ENCODE measurements at regions not wholly inside any gene's neighbourhood (a gene's known extent, or its start where the extent isn't known, plus 50 kb on each side); places are given as distances from the start of the nearest gene placed in this dataset.

DNA sequence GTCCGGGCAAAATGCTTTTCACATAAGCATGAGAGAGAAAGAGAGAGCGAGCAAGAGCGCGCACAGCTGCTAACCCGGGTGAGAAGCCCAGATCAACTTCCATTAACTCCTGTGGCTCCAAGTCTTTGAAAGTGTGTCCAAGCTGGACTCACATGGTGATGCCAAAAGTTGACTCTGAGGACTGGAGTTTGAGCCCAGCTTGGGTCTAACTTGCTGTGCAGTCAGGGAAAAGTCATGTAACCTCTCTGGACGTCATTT, 357.2 kb upstream of the SULF2 start:
- ATAC-seq (no peak), DNase-seq (no peak)
- no peaks in the 10 kb centered on the region for H3K27me3 ChIP-seq
- H3K4me3 ChIP-seq, result no peak overlapping the region
- no peaks in the 10 kb centered on the region for H3K4me1 ChIP-seq
- TF ChIP-seq, protein P1, sequence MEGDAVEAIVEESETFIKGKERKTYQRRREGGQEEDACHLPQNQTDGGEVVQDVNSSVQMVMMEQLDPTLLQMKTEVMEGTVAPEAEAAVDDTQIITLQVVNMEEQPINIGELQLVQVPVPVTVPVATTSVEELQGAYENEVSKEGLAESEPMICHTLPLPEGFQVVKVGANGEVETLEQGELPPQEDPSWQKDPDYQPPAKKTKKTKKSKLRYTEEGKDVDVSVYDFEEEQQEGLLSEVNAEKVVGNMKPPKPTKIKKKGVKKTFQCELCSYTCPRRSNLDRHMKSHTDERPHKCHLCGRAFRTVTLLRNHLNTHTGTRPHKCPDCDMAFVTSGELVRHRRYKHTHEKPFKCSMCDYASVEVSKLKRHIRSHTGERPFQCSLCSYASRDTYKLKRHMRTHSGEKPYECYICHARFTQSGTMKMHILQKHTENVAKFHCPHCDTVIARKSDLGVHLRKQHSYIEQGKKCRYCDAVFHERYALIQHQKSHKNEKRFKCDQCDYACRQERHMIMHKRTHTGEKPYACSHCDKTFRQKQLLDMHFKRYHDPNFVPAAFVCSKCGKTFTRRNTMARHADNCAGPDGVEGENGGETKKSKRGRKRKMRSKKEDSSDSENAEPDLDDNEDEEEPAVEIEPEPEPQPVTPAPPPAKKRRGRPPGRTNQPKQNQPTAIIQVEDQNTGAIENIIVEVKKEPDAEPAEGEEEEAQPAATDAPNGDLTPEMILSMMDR (IDR thresholded peaks at IDR 0.05), result no peak
- peaks cover 0 to 6% of the 10 kb centered on the region in 2 donors for H3K9me3 ChIP-seq
- H3K36me3 ChIP-seq, result no peaks in the 10 kb centered on the region
- H3K27ac ChIP-seq, result no peak overlapping the region
- intact Hi-C loops (cut with DNase I), result no loop called here

DNA sequence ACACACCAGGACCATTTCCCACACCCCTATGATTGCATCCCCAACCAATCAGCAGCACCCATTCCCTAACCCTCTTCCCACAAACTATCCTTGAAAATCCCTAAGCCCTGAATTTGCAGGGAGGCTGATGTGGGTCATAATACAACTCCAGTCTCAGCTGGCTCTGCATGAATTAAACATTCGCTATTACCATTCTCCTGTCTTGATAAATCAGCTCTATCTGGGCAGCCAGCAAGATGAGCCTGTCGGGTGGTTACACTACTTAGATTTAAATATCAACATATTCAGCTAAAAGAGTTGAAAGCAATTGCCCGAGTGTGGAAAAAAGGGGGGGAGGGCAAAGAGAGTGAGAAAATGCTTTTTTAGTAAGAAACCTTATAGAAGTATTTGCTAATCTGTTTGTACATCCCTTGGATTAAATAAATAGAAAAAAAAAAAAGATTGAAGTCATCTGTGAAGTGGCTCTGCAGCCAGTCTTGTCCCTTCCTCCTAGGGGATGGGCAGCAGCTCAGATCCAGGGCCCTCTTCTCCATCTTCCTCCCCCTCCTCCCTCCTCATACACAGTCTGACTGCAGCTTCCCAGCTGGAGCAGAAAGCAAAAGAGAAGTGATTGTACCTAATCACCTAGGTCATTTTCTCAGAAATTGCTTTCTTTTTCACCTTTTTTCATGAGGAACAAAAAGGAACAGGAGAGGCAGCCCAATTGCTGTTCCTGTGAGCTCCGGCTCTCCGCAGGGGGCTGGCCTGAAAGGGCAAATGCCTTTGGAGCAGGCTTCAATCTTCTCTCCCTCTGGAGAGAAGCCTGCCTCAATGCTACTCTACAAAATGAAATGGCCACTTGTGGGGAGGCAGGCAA, 356.6 kb upstream of the SULF2 start:
- Histone ChIP-seq H3K36me3 (no peaks in the 10 kb centered on the region), H3K27me3 (no peaks in the 10 kb centered on the region), H3K4me1 (no peaks in the 10 kb centered on the region), H3K9me3 (peaks cover 0 to 6% of the 10 kb centered on the region in 2 donors), H3K27ac (no peak overlapping the region), H3K4me3 (no peak overlapping the region)
- TF ChIP-seq, protein P1 (IDR thresholded peaks at IDR 0.05), result no peak
- intact Hi-C loops (cut with DNase I), result no loop called here
- no peak for ATAC-seq
- peak in 1 of 4 donors; percentile 4 for DNase-seq

DNA sequence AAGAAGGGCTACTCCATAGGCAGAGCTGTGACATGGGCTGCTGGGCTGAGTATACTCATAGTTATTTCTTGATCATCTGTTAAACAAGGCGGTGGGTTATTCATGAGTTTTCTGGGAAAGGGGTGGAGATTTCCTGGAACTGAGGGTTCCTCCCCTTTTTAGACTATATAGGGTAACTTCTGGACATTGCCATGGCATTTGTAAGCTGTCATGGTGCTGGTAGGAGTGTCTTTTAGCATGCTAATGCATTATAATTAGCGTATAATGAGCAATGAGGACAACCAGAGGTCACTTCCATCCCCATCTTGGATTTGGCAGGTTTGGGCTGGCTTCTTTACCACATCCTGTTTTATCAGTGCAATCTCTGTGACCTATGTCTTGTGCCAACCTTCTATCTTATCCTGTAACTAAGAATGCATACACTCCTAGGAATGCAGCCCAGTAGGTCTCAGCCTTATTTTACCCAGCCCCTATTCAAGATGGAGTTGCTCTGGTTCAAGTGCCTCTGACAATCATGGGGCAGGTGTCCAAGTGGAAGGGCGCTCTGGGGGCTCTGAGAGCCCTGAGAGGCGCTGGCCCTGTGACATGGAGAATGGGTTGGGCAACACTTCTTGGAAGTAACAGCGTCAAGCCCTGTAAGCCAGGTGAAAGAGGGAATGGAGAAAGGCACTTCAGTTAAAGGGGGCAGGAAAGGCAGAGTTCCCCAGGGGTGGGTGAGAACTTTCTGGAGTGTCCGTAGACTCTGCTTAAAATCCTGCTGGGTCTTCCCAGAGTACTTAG, 354.2 kb upstream of the SULF2 start:
- TF ChIP-seq, protein P1 (IDR thresholded peaks at IDR 0.05), result no peak
- H3K4me3 ChIP-seq, result no peak overlapping the region
- H3K4me1 ChIP-seq, result no peaks in the 10 kb centered on the region
- intact Hi-C loops (cut with DNase I), result no loop called here
- no peaks in the 10 kb centered on the region for H3K27me3 ChIP-seq
- H3K36me3 ChIP-seq, result no peaks in the 10 kb centered on the region
- H3K9me3 ChIP-seq, result peaks cover 0 to 6% of the 10 kb centered on the region in 2 donors
- no peak overlapping the region for H3K27ac ChIP-seq
- peak in 1 of 4 donors; percentile 24 for DNase-seq
- ATAC-seq, result peak; percentile 39

DNA sequence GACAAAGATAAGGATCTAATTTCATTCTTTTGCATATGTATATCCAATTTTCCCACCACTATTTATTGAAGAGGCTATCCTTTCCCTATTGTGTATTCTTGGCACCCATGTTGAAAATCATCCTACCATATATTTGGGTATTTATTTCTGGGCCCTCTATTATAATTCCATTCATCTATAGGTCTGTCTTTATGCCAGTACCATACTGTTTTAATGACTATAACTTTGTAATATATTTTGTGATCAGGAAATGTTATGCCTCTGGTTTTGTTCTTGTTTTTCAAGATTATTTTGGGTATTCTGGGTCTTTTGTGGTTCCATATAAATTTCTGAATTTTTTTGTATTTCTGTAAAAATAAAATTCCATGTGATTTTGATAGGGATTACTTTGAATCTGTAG, 347.6 kb upstream of the SULF2 start:
- H3K4me3 ChIP-seq, result no peak overlapping the region
- H3K36me3 ChIP-seq, result no peaks in the 10 kb centered on the region
- intact Hi-C loops (cut with DNase I), result no loop called here
- TF ChIP-seq, protein P1 (IDR thresholded peaks at IDR 0.05), result no peak
- DNase-seq, result no peak
- H3K9me3 ChIP-seq, result peaks cover 0 to 11% of the 10 kb centered on the region in 2 donors
- H3K27me3 ChIP-seq, result peaks cover 0 to 5% of the 10 kb centered on the region in 2 donors
- no peak for ATAC-seq
- H3K27ac ChIP-seq, result no peak overlapping the region
- H3K4me1 ChIP-seq, result no peaks in the 10 kb centered on the region

DNA sequence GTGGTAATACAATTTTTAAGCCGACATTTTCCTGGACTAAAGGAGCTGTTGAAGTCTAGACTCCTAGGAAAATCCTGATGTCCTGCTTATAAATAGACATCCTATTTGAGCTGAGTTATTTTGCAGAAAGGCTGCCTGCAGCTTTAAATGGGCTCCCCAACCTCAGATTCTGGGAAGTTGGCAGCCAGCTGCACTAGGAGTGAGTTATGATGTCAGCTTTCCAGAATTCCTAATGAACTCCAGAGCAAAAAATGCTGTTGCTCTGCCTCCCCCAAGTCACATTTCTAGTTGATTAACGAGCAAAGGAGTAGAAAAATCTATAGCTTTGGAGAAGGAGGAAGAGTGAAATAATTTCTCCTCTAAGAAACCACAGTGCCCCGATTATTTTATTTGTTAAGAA, 346.3 kb upstream of the SULF2 start:
- Histone ChIP-seq H3K36me3 (no peaks in the 10 kb centered on the region), H3K27me3 (peaks cover 0 to 5% of the 10 kb centered on the region in 2 donors), H3K9me3 (peaks cover 0 to 11% of the 10 kb centered on the region in 2 donors), H3K27ac (no peak overlapping the region), H3K4me1 (no peaks in the 10 kb centered on the region), H3K4me3 (no peak overlapping the region)
- peak in 1 of 4 donors; percentile 27 for DNase-seq
- intact Hi-C loops (cut with DNase I), result no loop called here
- TF ChIP-seq, protein P1 (IDR thresholded peaks at IDR 0.05), result no peak
- no peak for ATAC-seq
